GM11168 (cell line): ENCODE measurements at regions not wholly inside any gene's neighbourhood (a gene's known extent, or its start where the extent isn't known, plus 50 kb on each side); places are given as distances from the start of the nearest gene placed in this dataset.
"Not testable (repeated sequence)": the region's sequence is repeated elsewhere in the genome, so short reads cannot be mapped to it uniquely, and the experiment has no call there.

Source experiments
- in situ Hi-C: fragments of 300-500 bp; cut with MboI; formaldehyde crosslinking; loops from one replicate; pipeline ENCODE4 v1.12.0; 2022; ENCODE audit warnings: low sequenced_read_pairs; ENCODE audit not compliant: unreplicated experiment

GRCh38 chr18:8529609-8530008 is 79.6 kb upstream of the RAB12 start:
- in situ Hi-C loops: no loop called here

GRCh38 chr18:8531084-8531483 is 78.2 kb upstream of the RAB12 start:
- in situ Hi-C loops: not testable (repeated sequence)

GRCh38 chr18:8536231-8536630 is 73.0 kb upstream of the RAB12 start:
- in situ Hi-C loops: no loop called here

GRCh38 chr18:8536922-8537321 is 72.3 kb upstream of the RAB12 start:
- in situ Hi-C loops: no loop called here

GRCh38 chr18:8537400-8537799 is 71.8 kb upstream of the RAB12 start:
- in situ Hi-C loops: no loop called here

GRCh38 chr18:8538935-8539334 is 70.3 kb upstream of the RAB12 start:
- in situ Hi-C loops: no loop called here

- in situ Hi-C loops: no loop called here
These were observed 62.6 kb upstream of the RAB12 start for GRCh38 chr18:8546677-8547076.

GRCh38 chr18:8548186-8548585 is 61.1 kb upstream of the RAB12 start:
- in situ Hi-C loops: no loop called here

- in situ Hi-C loops: no loop called here
These were observed 59.9 kb upstream of the RAB12 start for GRCh38 chr18:8549254-8549757.

GRCh38 chr18:8552151-8552550 is 57.1 kb upstream of the RAB12 start:
- in situ Hi-C loops: no loop called here

- in situ Hi-C loops: no loop called here
These were observed 54.9 kb upstream of the RAB12 start for GRCh38 chr18:8554354-8554753.

- in situ Hi-C loops: no loop called here
These were observed 52.8 kb upstream of the RAB12 start for GRCh38 chr18:8556424-8556823.
